HCT116 (cell line): ENCODE measurements at regions not wholly inside any gene's neighbourhood (a gene's known extent, or its start where the extent isn't known, plus 50 kb on each side); places are given as distances from the start of the nearest gene placed in this dataset.

Experiments used
- ATF3 ChIP-seq: IDR thresholded peaks from 2 replicates; pipeline ENCODE4 v1.6.1; 2012
- CTCF ChIP-seq, 3 experiments: fragments of 200-600 bp in 1 of 3; sonication (generic) in 1 of 3; IDR thresholded peaks in 2 of 3; conservative IDR thresholded peaks in 1 of 3; 2 replicates each; pipeline ENCODE4 v1.5.1; 2012 to 2017; ENCODE audit warnings: low read depth in 2 of 3, low read length in 2 of 3, antibody characterized with exemption in 1 of 3, borderline replicate concordance in 1 of 3, control low read depth in 1 of 3, mild to moderate bottlenecking in 1 of 3, mixed read lengths in 1 of 3, mixed run types in 1 of 3, moderate library complexity in 1 of 3; ENCODE audit not compliant: insufficient read depth in 1 of 3
- ELF1 ChIP-seq: IDR thresholded peaks from 2 replicates; pipeline ENCODE4 v1.6.1; 2012; ENCODE audit warnings: low read depth, borderline replicate concordance
- EZH2phosphoT487 ChIP-seq: fragments of 200-600 bp; IDR thresholded peaks from 2 replicates; pipeline ENCODE4 v1.6.1; 2018; ENCODE audit warnings: antibody characterized with exemption, borderline replicate concordance
- POLR2AphosphoS5 ChIP-seq: IDR thresholded peaks from 2 replicates; pipeline ENCODE4 v1.6.1; 2011; ENCODE audit warnings: mild to moderate bottlenecking, low read depth, low read length, moderate library complexity
- SIN3A ChIP-seq: IDR thresholded peaks from 2 replicates; pipeline ENCODE4 v1.6.1; 2012; ENCODE audit warnings: low read depth
- TCF7L2 ChIP-seq: IDR thresholded peaks from 2 replicates; pipeline ENCODE4 v1.7.0; 2011; ENCODE audit warnings: borderline replicate concordance, inconsistent platforms; ENCODE audit not compliant: insufficient read depth, insufficient read length; ENCODE audit errors: extremely low read depth
- YY1 ChIP-seq: IDR thresholded peaks from 2 replicates; pipeline ENCODE4 v1.6.1; 2011; ENCODE audit warnings: low read length, low read depth, moderate library complexity, mild to moderate bottlenecking; ENCODE audit not compliant: insufficient replicate concordance; ENCODE audit errors: extremely low read depth
- ZBTB33 ChIP-seq: IDR thresholded peaks from 2 replicates; pipeline ENCODE4 v1.6.1; 2011; ENCODE audit warnings: mild to moderate bottlenecking, low read length, moderate library complexity; ENCODE audit not compliant: insufficient replicate concordance; ENCODE audit errors: extremely low read depth

- TF ChIP-seq ZBTB33 (no peak), ELF1 (no peak), ATF3 (no peak), TCF7L2 (no peak), YY1 (no peak), EZH2phosphoT487 (no peak), POLR2AphosphoS5 (no peak), SIN3A (no peak), CTCF (IDR thresholded peaks at IDR 0.05 in 2 of 3, conservative IDR thresholded peaks at IDR 0.05 in 1 of 3; ENCODE audit: borderline replicate concordance in 1 of 3, insufficient read depth in 1 of 3, low read depth in 2 of 3, low read length in 2 of 3) (no peak)
Measured at GRCh38 chr7:155867280-155867679, 55.0 kb upstream of the SHH start (continued).
